Endothelial cell of umbilical vein (primary cell): ENCODE measurements at regions not wholly inside any gene's neighbourhood (a gene's known extent, or its start where the extent isn't known, plus 50 kb on each side); places are given as distances from the start of the nearest gene placed in this dataset.

ENCODE experiments used
- BruUV-seq: library from RNA; stranded (reverse); fragments of 400-500 nt; replicated peaks from 2 replicates; lab custom pipeline; 2021; lab: Mats Ljungman, UMichigan
- CTCF ChIA-PET: fragments of 300-600, 350-600 bp; sonication (Branson Sonifier 250); formaldehyde crosslinking; loops from one replicate; lab custom pipeline; 2021; ENCODE audit warnings: antibody characterized with exemption, inconsistent platforms; lab: Charles Lee
- POLR2A ChIA-PET: fragments of 300-600, 350-600 bp; sonication (Branson Sonifier 250); formaldehyde crosslinking; loops from one replicate; lab custom pipeline; 2021; ENCODE audit warnings: antibody characterized with exemption, inconsistent platforms; lab: Charles Lee
- DNase-seq: peaks from one replicate; pipeline ENCODE4 v3.0.0-alpha.2; 2011; ENCODE audit warnings: low read depth, low spot score
- FAIRE-seq: peaks from 2 replicates; lab custom pipeline; 2011; peaks lifted over from hg19 to GRCh38; lab: Jason Lieb, UNC
- H2AFZ ChIP-seq: 2 replicates; pipeline ENCODE4 v1.6.0; 2012; ENCODE audit warnings: low read depth, low read length, control low read depth, inconsistent platforms
- H3K27ac ChIP-seq: 2 replicates; pipeline ENCODE4 v1.5.1; 2011; ENCODE audit warnings: low read depth, mild to moderate bottlenecking, control low read depth, low read length, moderate library complexity; ENCODE audit not compliant: insufficient read depth
- H3K27me3 ChIP-seq, 2 experiments: 2 replicates each; pipeline versions ENCODE4 v1.6.0 to v1.6.1; 2011; ENCODE audit warnings: low read length in 2 of 2, mixed read lengths in 1 of 2; ENCODE audit not compliant: control insufficient read depth in 2 of 2, insufficient read depth in 2 of 2
- H3K36me3 ChIP-seq, 2 experiments: 2 replicates in 1 of 2; 3 replicates in 1 of 2; pipeline ENCODE4 v1.5.1; 2011; ENCODE audit warnings: low read length in 2 of 2, mild to moderate bottlenecking in 1 of 2, moderate library complexity in 1 of 2; ENCODE audit not compliant: control insufficient read depth in 2 of 2, insufficient read depth in 2 of 2; ENCODE audit errors: extremely low read depth in 1 of 2
- H3K4me1 ChIP-seq: 3 replicates; pipeline ENCODE4 v1.5.1; 2011; ENCODE audit warnings: mild to moderate bottlenecking, low read length; ENCODE audit not compliant: control insufficient read depth, insufficient read depth; ENCODE audit errors: extremely low read depth
- H3K4me2 ChIP-seq: 2 replicates; pipeline ENCODE4 v1.6.1; 2011; ENCODE audit warnings: low read length, control low read depth, mixed read lengths; ENCODE audit not compliant: insufficient read depth
- H3K4me3 ChIP-seq, 3 experiments: fragments of 200-600 bp in 1 of 3; sonication (generic), shearing (Covaris generic) in 1 of 3; replicated peaks in 1 of 3; 2 replicates each; pipeline ENCODE4 v1.5.1; 2011 to 2016; ENCODE audit warnings: control low read depth in 3 of 3, low read length in 3 of 3, mild to moderate bottlenecking in 2 of 3, inconsistent platforms in 1 of 3, low read depth in 1 of 3, moderate library complexity in 1 of 3; ENCODE audit not compliant: insufficient read depth in 1 of 3
- H3K79me2 ChIP-seq: 2 replicates; pipeline ENCODE4 v1.6.0; 2012; ENCODE audit warnings: low read length, inconsistent platforms; ENCODE audit not compliant: control insufficient read depth, insufficient read depth
- H3K9ac ChIP-seq: replicated peaks from 2 replicates; pipeline ENCODE3; 2011; ENCODE audit warnings: low read length, control low read depth; ENCODE audit not compliant: insufficient read depth; ENCODE audit errors: extremely low read depth
- H3K9me1 ChIP-seq: replicated peaks from 3 replicates; pipeline ENCODE4 v1.6.0; 2011; ENCODE audit warnings: mild to moderate bottlenecking, low read length; ENCODE audit not compliant: control insufficient read depth, insufficient read depth; ENCODE audit errors: extremely low read depth
- H3K9me3 ChIP-seq: replicated peaks from 2 replicates; pipeline ENCODE4 v1.5.1; 2012; ENCODE audit warnings: low read length, inconsistent platforms; ENCODE audit not compliant: control insufficient read depth, insufficient read depth
- H4K20me1 ChIP-seq: replicated peaks from 2 replicates; pipeline ENCODE3; 2011; ENCODE audit warnings: mild to moderate bottlenecking, low read length; ENCODE audit not compliant: control insufficient read depth, insufficient read depth; ENCODE audit errors: extremely low read depth
- EZH2 ChIP-seq: IDR thresholded peaks from 2 replicates; pipeline ENCODE4 v1.6.1; 2012; ENCODE audit warnings: borderline replicate concordance, low read depth, mild to moderate bottlenecking, moderate library complexity, low read length, inconsistent platforms; ENCODE audit not compliant: severe bottlenecking
- FOS ChIP-seq: IDR thresholded peaks from 2 replicates; pipeline ENCODE4 v1.6.1; 2011; ENCODE audit warnings: mild to moderate bottlenecking, low read length, moderate library complexity, borderline replicate concordance; ENCODE audit not compliant: insufficient read depth
- GATA2 ChIP-seq: IDR thresholded peaks from 2 replicates; pipeline ENCODE4 v1.7.0; 2011; ENCODE audit warnings: low read depth, mild to moderate bottlenecking, moderate library complexity, mixed read lengths, low read length; ENCODE audit not compliant: insufficient read length, insufficient read depth
- JUN ChIP-seq: IDR thresholded peaks from 2 replicates; pipeline ENCODE4 v1.6.1; 2011; ENCODE audit warnings: borderline replicate concordance, low read depth; ENCODE audit not compliant: insufficient read length, insufficient read depth
- MYC ChIP-seq: IDR thresholded peaks from one replicate; pipeline ENCODE4 v1.6.1; 2011; ENCODE audit warnings: mild to moderate bottlenecking, low read depth, low read length
- POLR2A ChIP-seq: IDR thresholded peaks from 2 replicates; pipeline ENCODE4 v1.6.1; 2012; ENCODE audit warnings: low read depth, mild to moderate bottlenecking, control low read depth, low read length
- POLR2AphosphoS5 ChIP-seq: IDR thresholded peaks from 2 replicates; pipeline ENCODE4 v1.6.1; 2012; ENCODE audit warnings: low read depth, mild to moderate bottlenecking, control low read depth, low read length, moderate library complexity; ENCODE audit not compliant: insufficient read depth
- dilution Hi-C: fragments of 300-500 bp; cut with MboI; formaldehyde crosslinking; loops from one replicate; pipeline ENCODE4 v1.15.0; 2019; ENCODE audit warnings: low sequenced_read_pairs; ENCODE audit not compliant: extremely low pct_ligation_motif_present
- intact Hi-C: fragments of 100-400 bp; cut with micrococcal nuclease; formaldehyde crosslinking; loops from one replicate; pipeline ENCODE4 v1.10.0; 2022

DNA sequence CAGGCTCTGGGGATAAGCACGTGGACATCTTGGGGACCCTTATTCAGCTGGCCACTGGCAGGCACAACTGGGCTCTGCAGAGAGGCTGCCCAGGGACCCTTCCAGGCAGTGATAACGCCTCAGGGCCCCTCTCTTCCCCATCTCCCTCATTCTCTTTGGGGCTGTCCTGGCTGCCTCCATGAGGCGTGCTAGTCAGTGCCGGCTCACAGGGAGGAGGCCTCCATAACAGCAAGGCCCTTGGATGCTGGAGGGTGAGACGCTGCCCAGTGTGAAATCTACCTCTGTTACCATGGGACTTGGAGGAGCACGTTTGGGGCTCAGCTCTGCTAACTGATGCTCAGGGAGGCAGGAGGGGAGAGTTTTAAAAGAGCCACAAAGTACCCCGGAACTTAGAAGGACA is 221.3 kb downstream of the CTTN start:
- Histone ChIP-seq H2AFZ (no peak overlapping the region), H3K9me1 (no peaks in the 10 kb centered on the region), H3K4me3 (no peak overlapping the region), H3K27ac (no peak overlapping the region), H3K79me2 (no peaks in the 10 kb centered on the region), H3K4me2 (no peak overlapping the region), H3K27me3 (no peaks in the 10 kb centered on the region), H3K4me1 (no peaks in the 10 kb centered on the region), H3K36me3 (no peaks in the 10 kb centered on the region), H3K9me3 (no peaks in the 10 kb centered on the region), H3K9ac (no peak overlapping the region), H4K20me1 (no peaks in the 10 kb centered on the region)
- TF ChIP-seq GATA2 (no peak), JUN (no peak), POLR2A (no peak), FOS (no peak), MYC (no peak)
- no peak for DNase-seq
- ChIA-PET POLR2A (no interaction called here), CTCF (no interaction called here)
- dilution Hi-C loops = no loop called here
- FAIRE-seq = no peak
- BruUV-seq = no TSS peak
- intact Hi-C loops = no loop called here

DNA sequence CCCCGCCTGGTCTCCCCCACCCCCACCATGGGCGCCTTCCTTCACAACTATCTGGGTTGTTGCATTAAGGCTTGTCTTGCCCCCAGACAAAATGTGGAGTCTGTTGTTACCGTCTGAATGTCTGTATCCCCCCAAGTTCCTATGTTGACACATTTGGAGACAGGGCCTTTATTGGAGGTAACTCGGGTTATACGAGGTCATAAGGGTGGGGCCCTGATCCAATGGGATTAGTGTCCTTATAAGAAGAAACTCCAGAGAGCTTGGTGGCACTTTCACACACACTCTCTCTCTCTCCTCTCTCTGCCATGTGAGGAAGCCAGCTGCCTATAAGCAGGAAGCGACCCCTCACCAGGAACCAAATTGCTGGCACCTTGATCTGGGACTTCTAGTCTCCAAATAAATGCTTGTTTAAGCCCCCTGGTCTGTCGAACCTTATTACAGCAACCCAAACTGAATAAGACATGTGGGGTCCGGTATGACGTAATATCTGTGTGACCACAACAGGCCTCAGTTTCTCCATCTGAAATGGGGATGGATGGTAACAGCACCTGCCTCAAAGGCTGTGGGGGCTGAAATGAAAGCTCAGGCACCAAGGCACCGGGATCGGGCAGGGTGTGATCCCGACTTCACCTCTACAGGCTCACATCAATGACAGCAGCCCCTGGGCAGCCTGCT is 222.3 kb downstream of the CTTN start:
- intact Hi-C loops = no loop called here
- H3K36me3 ChIP-seq = no peaks in the 10 kb centered on the region
- no peaks in the 10 kb centered on the region for H3K79me2 ChIP-seq
- ChIA-PET POLR2A (no interaction called here), CTCF (no interaction called here)
- dilution Hi-C loops = no loop called here
- no peak overlapping the region for H2AFZ ChIP-seq
- no peak overlapping the region for H3K9ac ChIP-seq
- no peak overlapping the region for H3K4me3 ChIP-seq
- no peak overlapping the region for H3K4me2 ChIP-seq
- no peaks in the 10 kb centered on the region for H3K9me3 ChIP-seq
- no TSS peak for BruUV-seq
- H3K4me1 ChIP-seq = no peaks in the 10 kb centered on the region
- TF ChIP-seq EZH2 (no peak), POLR2AphosphoS5 (no peak), MYC (no peak), FOS (no peak), GATA2 (no peak)
- DNase-seq = no peak
- no peaks in the 10 kb centered on the region for H4K20me1 ChIP-seq
- FAIRE-seq = no peak
- no peaks in the 10 kb centered on the region for H3K27me3 ChIP-seq
- H3K9me1 ChIP-seq = no peaks in the 10 kb centered on the region
- H3K27ac ChIP-seq = no peak overlapping the region
